H9 (cell line): ENCODE measurements at regions not wholly inside any gene's neighbourhood (a gene's known extent, or its start where the extent isn't known, plus 50 kb on each side); places are given as distances from the start of the nearest gene placed in this dataset.

ENCODE experiments used
- DNase-seq: peaks from one replicate; pipeline ENCODE4 v3.0.0-alpha.2; 2017
- H2AFZ ChIP-seq: one replicate; pipeline ENCODE4 v1.6.1; 2013; ENCODE audit warnings: mild to moderate bottlenecking, low read length, control low read depth, moderate library complexity
- H2AK5ac ChIP-seq: 2 replicates; pipeline ENCODE4 v1.6.1; 2013; ENCODE audit warnings: low read length, control low read depth, mixed read lengths; ENCODE audit not compliant: insufficient read length
- H2BK120ac ChIP-seq: one replicate; pipeline ENCODE4 v1.6.1; 2013; ENCODE audit warnings: low read depth, mild to moderate bottlenecking, low read length, control low read depth, inconsistent platforms; ENCODE audit not compliant: poor library complexity, severe bottlenecking
- H2BK12ac ChIP-seq: 2 replicates; pipeline ENCODE4 v1.6.1; 2013; ENCODE audit warnings: low read length, control low read depth, mixed read lengths, low read depth; ENCODE audit not compliant: insufficient read length
- H2BK15ac ChIP-seq: 2 replicates; pipeline ENCODE4 v1.6.1; 2013; ENCODE audit warnings: low read depth, low read length, control low read depth
- H2BK20ac ChIP-seq: one replicate; pipeline ENCODE4 v1.6.1; 2013; ENCODE audit warnings: low read depth, mild to moderate bottlenecking, low read length, control low read depth, inconsistent platforms; ENCODE audit not compliant: poor library complexity, severe bottlenecking
- H2BK5ac ChIP-seq: 2 replicates; pipeline ENCODE4 v1.6.1; 2013; ENCODE audit warnings: low read length, control low read depth, mixed read lengths; ENCODE audit not compliant: insufficient read length
- H3K14ac ChIP-seq: 2 replicates; pipeline ENCODE4 v1.6.1; 2013; ENCODE audit warnings: low read length, control low read depth; ENCODE audit not compliant: insufficient read depth
- H3K18ac ChIP-seq: 2 replicates; pipeline ENCODE4 v1.6.1; 2013; ENCODE audit warnings: low read depth, mild to moderate bottlenecking, mixed read lengths, low read length, control low read depth; ENCODE audit not compliant: insufficient read length
- H3K23ac ChIP-seq: 2 replicates; pipeline ENCODE4 v1.6.1; 2013; ENCODE audit warnings: low read length, control low read depth, mixed read lengths, low read depth; ENCODE audit not compliant: insufficient read length
- H3K23me2 ChIP-seq: 2 replicates; pipeline ENCODE4 v1.6.1; 2013; ENCODE audit warnings: low read depth, mild to moderate bottlenecking, mixed read lengths, low read length, control low read depth; ENCODE audit not compliant: insufficient read length, poor library complexity, severe bottlenecking
- H3K27ac ChIP-seq: 2 replicates; pipeline ENCODE4 v1.5.1; 2013; ENCODE audit warnings: low read length, control low read depth, mixed read lengths, low read depth; ENCODE audit not compliant: insufficient read length
- H3K27me3 ChIP-seq: 2 replicates; pipeline ENCODE4 v1.6.1; 2013; ENCODE audit warnings: low read length, control low read depth, inconsistent platforms; ENCODE audit not compliant: insufficient read depth
- H3K4ac ChIP-seq: 2 replicates; pipeline ENCODE4 v1.6.1; 2013; ENCODE audit warnings: low read depth, mild to moderate bottlenecking, control low read depth, inconsistent platforms, low read length, moderate library complexity
- H3K4me1 ChIP-seq: 2 replicates; pipeline ENCODE4 v1.6.1; 2013; ENCODE audit warnings: low read length, control low read depth, inconsistent platforms; ENCODE audit not compliant: insufficient read depth
- H3K4me2 ChIP-seq: 2 replicates; pipeline ENCODE4 v1.6.1; 2013; ENCODE audit warnings: low read length, control low read depth, mixed read lengths; ENCODE audit not compliant: insufficient read length, insufficient read depth
- H3K56ac ChIP-seq: 2 replicates; pipeline ENCODE4 v1.6.1; 2013; ENCODE audit warnings: low read depth, mild to moderate bottlenecking, mixed read lengths, low read length, control low read depth; ENCODE audit not compliant: insufficient read length
- H3K79me1 ChIP-seq: 2 replicates; pipeline ENCODE4 v1.6.1; 2013; ENCODE audit warnings: low read depth, mild to moderate bottlenecking, moderate library complexity, low read length, control low read depth, inconsistent platforms; ENCODE audit not compliant: insufficient read depth, poor library complexity, severe bottlenecking
- H3K79me2 ChIP-seq: 2 replicates; pipeline ENCODE4 v1.6.1; 2013; ENCODE audit warnings: low read length, control low read depth, inconsistent platforms; ENCODE audit not compliant: insufficient read depth
- H3K9ac ChIP-seq: 2 replicates; pipeline ENCODE4 v1.6.1; 2013; ENCODE audit warnings: low read length, control low read depth, mixed read lengths; ENCODE audit not compliant: insufficient read length; ENCODE audit errors: extremely low read depth
- H3K9me3 ChIP-seq: one replicate; pipeline ENCODE4 v1.6.1; 2013; ENCODE audit warnings: low read depth, low read length, inconsistent platforms; ENCODE audit not compliant: control insufficient read depth
- H3T11ph ChIP-seq: one replicate; pipeline ENCODE4 v1.6.1; 2013; ENCODE audit warnings: mild to moderate bottlenecking, low read length, control low read depth, inconsistent platforms
- H4K20me1 ChIP-seq: one replicate; pipeline ENCODE4 v1.6.1; 2013; ENCODE audit not compliant: control insufficient read depth, insufficient read length, insufficient read depth
- H4K5ac ChIP-seq: 2 replicates; pipeline ENCODE4 v1.6.1; 2013; ENCODE audit warnings: low read depth, mild to moderate bottlenecking, mixed read lengths, low read length, control low read depth; ENCODE audit not compliant: insufficient read length
- H4K8ac ChIP-seq: replicated peaks from 2 replicates; pipeline ENCODE4 v1.6.1; 2013; ENCODE audit warnings: low read length, control low read depth, mixed read lengths, low read depth; ENCODE audit not compliant: insufficient read length
- H4K91ac ChIP-seq: 2 replicates; pipeline ENCODE4 v1.6.1; 2013; ENCODE audit warnings: low read depth, mild to moderate bottlenecking, moderate library complexity, mixed read lengths, low read length, control low read depth; ENCODE audit not compliant: insufficient read length
- H3K27ac Mint-ChIP-seq, 3 experiments: 2 replicates in 2 of 3; 3 replicates in 1 of 3; pipeline ENCODE4 v1.8.0; 2020 to 2021; ENCODE audit warnings: mixed read lengths in 3 of 3, mild to moderate bottlenecking in 1 of 3, moderate library complexity in 1 of 3
- H3K27me3 Mint-ChIP-seq: 2 replicates; pipeline ENCODE4 v1.8.0; 2021; ENCODE audit warnings: low read depth, mild to moderate bottlenecking, moderate library complexity, mixed read lengths
- H3K36me3 Mint-ChIP-seq, 3 experiments: 2 replicates in 2 of 3; 3 replicates in 1 of 3; pipeline ENCODE4 v1.8.0; 2020 to 2021; ENCODE audit warnings: low read depth in 3 of 3, mixed read lengths in 3 of 3; ENCODE audit not compliant: insufficient read depth in 1 of 3
- H3K4me1 Mint-ChIP-seq, 2 experiments: 2 replicates each; pipeline ENCODE4 v1.8.0; 2020; ENCODE audit warnings: mixed read lengths in 2 of 2
- H3K4me3 Mint-ChIP-seq, 2 experiments: 2 replicates in 1 of 2; 3 replicates in 1 of 2; pipeline ENCODE4 v1.8.0; 2020 to 2021; ENCODE audit warnings: mild to moderate bottlenecking in 2 of 2, mixed read lengths in 2 of 2, moderate library complexity in 1 of 2
- H3K9me3 Mint-ChIP-seq, 2 experiments: 2 replicates in 1 of 2; 3 replicates in 1 of 2; pipeline ENCODE4 v1.8.0; 2020; ENCODE audit warnings: mild to moderate bottlenecking in 2 of 2, mixed read lengths in 2 of 2, moderate library complexity in 1 of 2
- WGBS: extraction: QIAGEN DNeasy Blood & Tissue Kit; methylation state at CpG from one replicate; pipeline ENCODE4 v1.1.7; 2013; ENCODE audit warnings: missing lambda C conversion rate, low lambda C conversion rate, mixed read lengths; ENCODE audit not compliant: insufficient read length; ENCODE audit errors: extremely low coverage; 5-methylcytosine and 5-hydroxymethylcytosine counted together
- TF ChIP-seq, protein P1 (sequence below): fragments of 200-600 bp; sonication (generic); conservative IDR thresholded peaks from 3 replicates; pipeline ENCODE4 v1.8.0; 2021; ENCODE audit warnings: antibody characterized with exemption, mild to moderate bottlenecking

DNA sequence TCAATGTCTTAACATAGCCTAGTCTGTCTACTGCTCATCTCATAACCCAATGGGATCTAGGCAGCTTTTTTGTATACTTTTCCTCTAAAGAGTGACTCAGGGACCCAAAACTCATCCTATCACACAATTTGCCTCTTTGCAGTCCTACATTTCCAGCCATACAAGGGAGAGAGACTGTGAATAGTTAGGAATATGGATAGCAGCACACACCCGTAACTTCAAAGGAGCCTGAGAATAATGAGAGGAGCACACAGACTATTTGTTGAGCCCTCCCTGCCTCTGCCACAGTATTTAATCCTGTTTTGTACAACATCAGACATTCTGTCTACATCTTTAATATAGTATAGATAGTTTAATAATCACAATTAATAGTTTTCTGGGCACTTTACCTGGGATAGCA is 83.2 kb downstream of the AREG start:
- Histone ChIP-seq H3K56ac (no peak overlapping the region), H2AFZ (no peak overlapping the region), H3K79me1 (no peaks in the 10 kb centered on the region), H2AK5ac (no peak overlapping the region), H2BK12ac (no peak overlapping the region), H3K23me2 (no peaks in the 10 kb centered on the region), H3K14ac (no peak overlapping the region), H3K9me3 (no peaks in the 10 kb centered on the region), H4K91ac (no peak overlapping the region), H3K4me2 (no peak overlapping the region), H2BK120ac (no peak overlapping the region), H2BK20ac (no peak overlapping the region), H3K4me1 (no peaks in the 10 kb centered on the region; the same call in 1 of the 2 replicates), H3K9ac (no peak overlapping the region), H3K27ac (no peak overlapping the region), H4K20me1 (no peaks in the 10 kb centered on the region), H3K79me2 (no peaks in the 10 kb centered on the region), H2BK5ac (no peak overlapping the region), H4K5ac (no peak overlapping the region), H3K18ac (no peak overlapping the region), H3T11ph (no peak overlapping the region), H3K27me3 (no peaks in the 10 kb centered on the region), H3K23ac (no peak overlapping the region), H4K8ac (no peak overlapping the region), H3K4ac (no peak overlapping the region), H2BK15ac (no peak overlapping the region)
- Mint-ChIP-seq H3K27me3 (no peaks in the 10 kb centered on the region), H3K36me3 (no peaks in the 10 kb centered on the region), H3K27ac (no peak overlapping the region), H3K4me1 (peaks cover 3 to 4% of the 10 kb centered on the region in 2 experiments; a peak in 2 of 4 replicates), H3K9me3 (no peaks in the 10 kb centered on the region), H3K4me3 (no peak overlapping the region)
- DNase-seq, result no peak
- TF ChIP-seq, protein P1, sequence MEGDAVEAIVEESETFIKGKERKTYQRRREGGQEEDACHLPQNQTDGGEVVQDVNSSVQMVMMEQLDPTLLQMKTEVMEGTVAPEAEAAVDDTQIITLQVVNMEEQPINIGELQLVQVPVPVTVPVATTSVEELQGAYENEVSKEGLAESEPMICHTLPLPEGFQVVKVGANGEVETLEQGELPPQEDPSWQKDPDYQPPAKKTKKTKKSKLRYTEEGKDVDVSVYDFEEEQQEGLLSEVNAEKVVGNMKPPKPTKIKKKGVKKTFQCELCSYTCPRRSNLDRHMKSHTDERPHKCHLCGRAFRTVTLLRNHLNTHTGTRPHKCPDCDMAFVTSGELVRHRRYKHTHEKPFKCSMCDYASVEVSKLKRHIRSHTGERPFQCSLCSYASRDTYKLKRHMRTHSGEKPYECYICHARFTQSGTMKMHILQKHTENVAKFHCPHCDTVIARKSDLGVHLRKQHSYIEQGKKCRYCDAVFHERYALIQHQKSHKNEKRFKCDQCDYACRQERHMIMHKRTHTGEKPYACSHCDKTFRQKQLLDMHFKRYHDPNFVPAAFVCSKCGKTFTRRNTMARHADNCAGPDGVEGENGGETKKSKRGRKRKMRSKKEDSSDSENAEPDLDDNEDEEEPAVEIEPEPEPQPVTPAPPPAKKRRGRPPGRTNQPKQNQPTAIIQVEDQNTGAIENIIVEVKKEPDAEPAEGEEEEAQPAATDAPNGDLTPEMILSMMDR, result no peak
- no CpG with 5 or more reads among the region's 1 CpG for WGBS
